GM18502 (cell line): ENCODE measurements at regions not wholly inside any gene's neighbourhood (a gene's known extent, or its start where the extent isn't known, plus 50 kb on each side); places are given as distances from the start of the nearest gene placed in this dataset.

Experiments used
- ATAC-seq: cut with Tn5 transposase; IDR thresholded peaks from one replicate; pipeline ENCODE4 v1.9.1; 2021; ENCODE audit warnings: mild to moderate bottlenecking; ENCODE audit not compliant: unreplicated experiment, poor library complexity

DNA sequence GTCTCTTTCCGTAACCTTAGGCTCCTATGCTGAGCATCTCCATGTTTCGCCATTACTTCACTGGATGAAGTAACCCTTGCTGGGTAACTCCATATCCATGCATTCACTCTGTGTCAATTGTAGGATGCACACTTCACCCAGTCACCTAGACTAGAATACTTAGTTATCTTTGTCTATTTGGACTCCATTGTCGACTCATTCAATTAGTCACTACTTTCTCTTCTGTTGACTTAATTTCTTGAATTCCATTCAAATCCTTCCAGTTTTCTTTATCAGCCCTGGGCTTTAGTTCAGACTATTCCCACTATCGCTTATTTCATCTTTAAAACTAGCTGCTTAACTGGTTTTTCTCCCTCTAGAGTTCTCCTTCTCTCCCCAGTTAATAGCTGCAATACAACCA is 111.3 kb upstream of the TNS3 start:
- no peak for ATAC-seq

DNA sequence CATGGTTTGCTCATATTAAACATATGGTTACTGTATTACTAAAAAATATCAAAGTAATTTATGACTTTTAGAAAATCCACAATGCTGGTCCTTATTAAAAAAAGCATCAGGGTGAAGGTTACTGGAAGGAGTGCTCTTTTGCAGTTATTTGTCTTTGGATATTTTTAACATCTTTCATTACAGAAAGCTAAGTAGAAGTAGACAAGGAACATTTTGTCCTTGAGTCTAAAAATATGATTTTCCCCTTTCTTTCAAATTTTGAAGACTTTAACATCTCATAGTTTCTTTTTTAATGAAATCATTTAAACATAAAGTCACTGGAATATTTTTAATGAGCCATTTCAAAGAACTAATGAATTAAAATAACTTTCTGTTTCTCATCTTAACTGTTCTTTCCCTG is 110.1 kb upstream of the TNS3 start:
- ATAC-seq: no peak

DNA sequence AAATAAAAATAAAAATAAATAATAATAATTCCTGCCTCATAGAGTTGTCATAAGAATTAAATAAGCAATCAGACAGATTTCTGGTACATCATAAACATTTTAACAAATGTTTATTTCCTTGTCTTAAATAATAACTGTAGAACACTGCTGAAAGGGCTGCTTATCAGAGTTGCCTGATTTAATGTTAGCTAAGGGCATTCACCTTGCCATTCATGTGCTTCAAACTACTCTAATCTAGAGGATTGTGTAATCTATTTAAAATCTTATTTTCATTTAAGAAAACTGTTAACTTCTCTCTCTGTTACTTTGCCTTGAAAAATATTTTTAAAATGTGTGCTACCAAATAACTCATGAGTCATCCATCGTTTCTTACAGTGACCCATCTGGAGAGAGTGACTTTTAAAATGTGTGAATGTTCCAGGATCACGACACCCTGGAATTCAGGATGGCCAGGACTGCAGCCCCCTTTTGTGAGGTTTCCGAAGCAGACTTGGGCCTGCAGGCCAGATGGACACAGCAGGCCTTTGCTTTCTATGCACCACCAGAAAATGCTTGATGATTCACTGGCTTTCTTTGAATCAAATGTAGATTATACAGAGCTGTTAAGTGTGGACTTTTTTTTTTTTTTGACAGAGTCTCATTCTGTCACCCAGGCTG is 109.1 kb upstream of the TNS3 start:
- no peak for ATAC-seq

DNA sequence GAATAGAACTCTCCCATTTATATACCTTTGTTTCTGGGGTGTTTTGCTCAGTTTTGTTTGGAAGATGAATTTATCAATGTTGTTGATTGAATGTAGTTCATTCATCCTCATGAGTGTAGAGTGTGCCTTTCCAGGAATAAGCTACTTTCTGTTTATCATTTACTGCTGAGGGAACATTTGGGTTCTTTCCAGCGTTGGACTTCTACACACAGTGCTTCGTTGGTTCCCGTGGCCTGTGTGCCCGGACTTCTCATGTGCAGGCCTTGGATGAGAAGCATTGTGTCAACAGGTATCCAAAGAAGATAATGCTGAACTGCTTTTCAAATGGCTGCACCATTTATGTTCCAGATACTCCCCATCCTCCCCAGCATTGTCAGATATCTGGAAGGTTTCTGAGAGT is 107.6 kb upstream of the TNS3 start:
- no peak for ATAC-seq

DNA sequence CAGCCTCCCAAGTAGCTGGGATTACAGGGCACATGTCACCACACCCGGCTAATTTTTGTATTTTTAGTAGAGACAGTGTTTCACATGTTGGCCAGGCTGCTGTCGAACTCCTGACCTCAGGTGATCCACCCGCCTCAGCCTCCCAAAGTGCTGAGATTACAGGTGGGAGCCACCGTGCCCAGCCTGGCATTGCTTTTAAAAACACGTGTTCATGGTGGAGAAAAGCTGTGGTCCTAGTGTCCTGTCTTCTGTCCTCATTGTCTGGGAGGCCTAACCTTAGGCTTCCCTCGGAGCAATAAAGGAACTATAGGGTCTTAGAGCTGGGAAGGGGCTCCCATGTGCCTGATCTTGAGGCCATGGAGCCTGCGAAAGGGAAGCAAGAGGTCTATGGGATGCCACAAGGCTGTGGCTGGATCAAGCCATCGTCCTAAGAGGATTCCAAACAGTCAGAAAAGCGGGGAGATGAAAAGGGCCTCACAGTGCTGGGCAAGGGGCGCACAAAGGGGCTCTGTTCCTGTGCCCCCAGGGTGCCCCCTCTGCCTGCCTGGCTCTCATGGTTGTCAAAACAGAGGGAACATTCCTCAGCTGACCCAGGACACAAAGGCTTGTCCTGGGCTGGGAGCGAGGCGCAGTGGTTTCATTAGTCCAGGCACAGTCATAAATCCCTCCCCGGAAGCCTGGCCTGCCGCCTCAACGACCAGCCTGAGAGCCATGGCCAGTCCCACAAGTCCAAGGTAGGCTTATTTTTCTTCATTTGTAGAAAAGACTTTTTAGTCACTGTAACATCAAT is 106.6 kb upstream of the TNS3 start:
- no peak for ATAC-seq

DNA sequence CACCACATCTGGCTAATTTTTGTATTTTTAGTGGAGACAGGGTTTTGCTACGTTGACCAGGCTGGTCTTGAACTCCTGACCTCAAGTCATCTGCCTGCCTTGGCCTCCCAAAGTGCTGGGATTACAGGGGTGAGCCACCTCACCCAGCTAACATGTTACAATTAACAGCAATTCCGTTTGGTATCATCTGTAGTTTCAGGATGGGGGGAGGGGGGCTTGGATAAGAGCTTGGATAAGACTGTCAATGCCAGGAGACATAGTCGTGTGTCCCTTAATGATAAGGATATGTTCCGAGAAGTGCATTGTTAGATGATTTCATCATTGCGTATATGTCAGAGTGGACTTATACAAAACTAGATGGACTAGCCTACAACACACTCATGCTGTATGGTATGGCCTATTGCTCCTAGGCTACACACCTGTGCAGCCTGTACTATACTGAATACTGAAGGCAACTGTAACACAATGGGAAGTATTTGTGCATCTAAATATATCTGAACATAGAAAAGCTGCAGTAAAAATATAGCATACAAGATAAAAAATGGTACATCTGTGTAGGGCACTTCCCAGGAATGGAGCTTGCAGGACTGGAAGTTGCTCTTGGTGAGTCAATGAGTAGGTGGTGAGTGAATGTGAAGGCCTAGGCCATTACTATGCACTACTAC is 103.9 kb upstream of the TNS3 start:
- ATAC-seq: no peak

DNA sequence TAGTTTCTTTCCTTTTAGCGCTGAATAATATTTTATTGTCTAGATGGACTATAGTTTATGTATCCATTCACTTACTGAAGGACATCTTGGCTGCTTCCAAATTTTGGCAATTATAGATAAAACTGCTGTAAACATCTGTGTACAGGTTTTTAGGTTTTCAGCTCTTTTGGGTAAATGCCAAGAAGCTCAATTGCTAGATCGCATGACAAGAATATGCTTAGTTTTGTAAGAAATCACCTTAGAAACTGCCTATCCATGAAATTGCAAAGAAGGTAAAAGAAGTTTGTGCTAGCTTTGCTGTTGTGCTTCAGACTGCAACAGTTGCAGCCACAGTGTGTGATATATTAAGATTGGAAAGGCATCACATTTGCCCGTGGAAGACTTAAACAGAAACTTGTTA is 103.2 kb upstream of the TNS3 start:
- no peak for ATAC-seq

DNA sequence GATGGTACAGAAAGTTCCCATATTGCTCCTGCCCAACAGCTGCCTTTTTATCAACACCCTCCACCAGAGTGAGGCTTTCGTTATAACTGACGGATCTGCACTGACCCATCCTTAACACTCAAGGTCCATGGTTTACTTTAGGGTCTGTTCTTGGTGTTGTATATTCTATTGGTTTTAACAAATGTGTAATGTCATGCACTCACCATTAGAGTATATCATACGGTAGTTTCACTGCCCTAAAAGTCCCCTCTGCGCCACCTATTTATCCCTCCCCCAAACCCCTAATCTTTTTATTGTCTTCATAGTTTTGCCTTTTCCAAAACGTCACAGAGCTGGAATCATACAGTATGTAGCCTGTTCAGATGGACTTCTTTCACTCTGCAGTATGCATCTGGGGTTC is 102.8 kb upstream of the TNS3 start:
- ATAC-seq: no peak

DNA sequence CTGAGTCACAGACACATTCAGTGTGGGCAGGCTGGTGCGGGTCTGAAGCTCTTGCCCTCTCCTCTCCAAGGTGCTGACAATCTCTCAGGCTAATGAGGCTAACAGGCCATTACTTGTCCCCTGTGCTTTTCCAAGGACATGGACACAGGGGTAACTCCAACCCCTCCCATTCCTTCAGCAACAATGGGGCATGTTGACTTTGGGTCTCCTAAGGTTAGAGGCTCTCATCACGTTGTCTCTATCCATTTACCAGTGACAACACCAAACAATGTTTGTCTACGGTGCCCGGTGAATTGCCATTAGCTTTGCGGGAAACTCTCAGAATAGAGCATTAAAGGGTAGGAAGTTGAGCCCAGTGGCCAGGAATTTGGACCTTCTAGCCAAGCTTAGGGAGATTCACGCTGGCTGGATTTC is 101.6 kb upstream of the TNS3 start:
- ATAC-seq: no peak

DNA sequence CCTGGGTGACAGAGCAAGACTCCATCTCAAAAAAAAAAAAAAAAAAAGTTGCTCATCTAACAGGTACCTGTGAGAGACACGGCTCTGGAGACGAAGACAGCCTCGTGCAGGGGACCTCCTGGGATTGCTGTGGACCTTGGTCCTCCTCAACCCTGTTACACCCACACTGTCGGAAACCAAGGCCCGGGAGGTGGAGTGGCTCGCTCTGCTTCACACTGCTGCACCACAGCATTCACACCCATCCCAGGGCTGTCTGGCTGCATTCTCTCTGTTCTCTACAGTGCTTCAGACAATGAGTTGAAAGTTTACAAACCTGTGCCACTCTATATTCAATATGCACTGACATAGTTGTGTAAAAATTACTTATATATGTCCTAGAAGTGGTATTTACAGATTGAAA is 101.0 kb upstream of the TNS3 start:
- no peak for ATAC-seq

DNA sequence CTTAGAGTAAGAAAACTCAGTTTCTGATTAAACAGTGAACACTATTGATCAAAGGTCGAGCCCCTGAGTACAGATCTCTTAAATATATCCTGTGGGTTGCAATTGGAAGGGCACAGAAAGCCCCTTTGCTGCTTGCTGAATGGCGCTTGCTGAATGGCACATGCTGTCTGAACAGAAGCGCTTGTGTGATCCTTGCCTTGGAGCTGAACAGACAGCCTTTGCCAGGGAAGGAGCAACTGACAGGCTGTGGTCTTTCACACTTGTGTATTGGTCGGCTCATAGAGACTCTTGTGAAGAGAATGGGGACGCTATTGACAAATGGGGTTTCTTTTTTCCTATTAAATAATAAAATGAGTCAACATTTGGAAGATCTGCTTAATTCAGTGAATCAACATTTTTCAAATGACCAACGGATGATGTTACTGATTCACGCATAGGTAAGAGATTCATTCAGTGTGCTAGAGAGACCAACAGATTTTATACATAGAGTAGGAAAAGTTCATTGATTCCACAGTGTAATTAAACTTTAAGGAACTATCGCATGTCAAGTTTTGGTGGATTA is 99.4 kb upstream of the TNS3 start:
- ATAC-seq: no peak

DNA sequence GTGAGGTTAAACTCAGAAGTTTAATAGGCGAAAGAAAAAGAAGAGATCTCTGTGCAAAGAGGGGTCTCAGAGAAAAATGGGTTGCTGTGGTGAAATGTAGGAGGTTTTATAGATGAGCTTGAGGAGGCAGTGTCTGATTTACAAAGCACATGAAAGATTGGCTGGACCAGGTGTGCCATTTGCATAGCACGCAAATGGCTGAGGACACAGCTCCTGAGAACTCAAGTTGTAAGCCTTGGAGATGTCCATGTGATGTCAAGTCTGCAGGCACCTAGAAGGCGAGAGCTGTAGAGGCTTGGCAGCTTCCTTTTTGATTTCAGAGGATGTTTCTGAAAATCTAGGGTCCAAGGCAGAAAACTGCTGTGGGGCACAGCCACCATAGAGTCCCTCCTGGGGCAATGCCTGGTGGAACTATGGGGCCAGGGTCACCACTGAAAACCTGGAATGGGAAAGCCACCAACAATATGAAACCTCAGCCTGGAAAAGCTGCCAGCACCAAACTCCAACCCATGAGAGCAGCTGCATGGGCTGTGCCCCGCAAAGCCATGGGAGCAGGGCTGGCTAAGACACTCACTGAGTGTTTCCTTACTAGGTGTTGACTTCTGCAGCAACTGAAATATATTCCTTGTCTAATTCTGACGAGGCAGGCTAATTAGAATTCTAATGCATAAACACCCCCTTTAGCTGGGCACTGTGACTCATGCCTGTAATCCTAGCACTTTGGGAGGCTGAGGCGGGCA is 96.9 kb upstream of the TNS3 start:
- ATAC-seq: no peak

DNA sequence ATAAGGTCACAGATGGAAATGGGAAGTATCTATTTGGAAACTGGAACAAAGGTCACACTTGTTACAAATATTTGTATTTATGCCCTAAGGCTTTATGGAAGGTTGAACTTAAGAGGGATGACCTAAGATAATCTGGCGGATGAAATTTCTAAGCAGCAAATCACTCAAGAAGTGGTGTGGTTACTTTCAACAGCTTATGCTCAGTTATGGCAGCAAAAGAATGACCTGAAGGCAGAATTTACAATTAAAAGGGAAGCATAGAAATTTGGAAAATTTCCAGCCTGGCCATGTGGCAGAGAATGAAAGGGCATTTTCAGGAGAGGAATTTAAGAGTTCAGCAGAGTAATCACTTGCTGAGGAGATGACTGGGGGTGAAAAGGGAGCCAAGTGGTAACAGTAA is 95.8 kb upstream of the TNS3 start:
- no peak for ATAC-seq

DNA sequence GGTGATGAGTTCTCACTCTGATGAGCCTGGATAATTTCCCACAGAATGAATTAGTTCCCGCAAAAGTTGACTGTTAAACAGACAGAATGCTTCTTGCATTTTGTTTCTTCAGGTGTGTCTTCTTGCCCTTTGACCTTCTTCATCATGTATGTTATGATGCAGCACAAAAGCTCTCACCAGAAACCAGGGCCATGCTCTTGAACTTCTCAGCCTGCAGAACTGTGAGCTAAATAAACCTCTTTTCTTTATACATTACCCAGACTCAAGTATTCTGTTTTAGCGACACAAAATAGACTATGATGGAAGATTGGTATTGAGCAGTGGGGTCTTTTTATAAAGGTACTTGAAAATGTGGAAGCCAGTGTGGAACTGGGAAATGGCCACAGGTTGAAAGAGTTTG is 95.2 kb upstream of the TNS3 start:
- no peak for ATAC-seq

DNA sequence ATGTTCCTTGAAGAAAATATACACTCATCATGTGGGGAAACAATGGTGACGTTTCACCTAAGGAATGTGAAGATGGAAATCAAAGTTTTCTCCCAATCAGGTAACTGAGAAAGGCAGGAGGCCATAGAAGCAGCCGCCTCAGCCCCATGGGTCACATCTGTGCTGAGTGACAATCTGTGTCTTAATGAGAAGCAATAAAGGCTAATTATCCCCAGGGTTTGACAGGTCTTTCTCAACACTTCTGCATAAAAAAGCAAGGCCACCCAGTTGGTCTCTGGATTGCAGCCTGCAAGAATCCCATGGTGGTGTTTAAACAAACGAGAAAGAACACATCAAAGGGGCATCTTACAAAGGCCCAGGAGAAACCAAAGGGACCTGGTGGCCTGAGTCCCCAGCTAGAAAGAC is 91.1 kb upstream of the TNS3 start:
- ATAC-seq: no peak

DNA sequence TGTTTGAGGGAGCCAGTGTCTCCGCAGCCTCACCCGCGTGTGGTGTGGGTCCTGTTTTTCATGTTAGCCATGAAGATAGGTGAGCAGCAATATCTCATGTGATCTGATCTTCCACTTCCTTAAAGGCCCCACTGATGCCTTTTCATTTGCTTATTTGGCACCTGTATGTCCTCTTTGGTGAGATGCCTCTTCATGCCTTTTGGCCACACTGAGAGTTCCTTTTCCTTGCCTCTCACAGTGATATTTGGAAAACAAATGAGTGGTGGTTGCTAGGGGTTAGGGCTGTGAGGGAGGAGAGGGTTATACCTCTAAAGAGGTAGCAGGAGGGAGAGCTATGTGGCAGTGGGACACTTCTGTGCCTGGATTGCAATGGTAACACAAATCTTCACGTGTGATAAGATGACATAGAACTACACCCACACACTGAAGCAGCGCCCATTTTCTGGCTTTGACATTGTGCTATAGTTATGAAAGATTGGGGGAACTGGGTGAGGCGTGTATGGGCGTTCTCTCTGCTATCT is 90.4 kb upstream of the TNS3 start:
- no peak for ATAC-seq

DNA sequence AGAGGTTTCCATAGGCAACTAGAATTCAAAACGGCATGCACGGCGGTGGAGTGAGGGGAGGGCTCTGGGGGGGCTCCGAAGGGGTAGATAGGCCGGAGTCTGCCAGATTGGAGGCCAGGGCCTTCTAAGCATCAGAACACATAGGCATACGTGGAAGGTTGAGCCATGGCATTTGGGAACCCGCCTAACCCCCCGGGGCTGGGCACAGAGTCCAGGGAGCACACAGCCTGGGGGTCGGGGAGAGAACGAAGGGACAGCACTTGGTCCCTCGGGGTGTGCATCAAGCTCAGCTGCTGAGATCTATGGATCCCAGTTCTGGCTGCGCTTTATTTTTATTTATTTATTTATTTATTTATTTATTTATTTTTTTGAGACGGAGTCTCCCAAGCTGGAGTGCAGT is 89.4 kb upstream of the TNS3 start:
- no peak for ATAC-seq

DNA sequence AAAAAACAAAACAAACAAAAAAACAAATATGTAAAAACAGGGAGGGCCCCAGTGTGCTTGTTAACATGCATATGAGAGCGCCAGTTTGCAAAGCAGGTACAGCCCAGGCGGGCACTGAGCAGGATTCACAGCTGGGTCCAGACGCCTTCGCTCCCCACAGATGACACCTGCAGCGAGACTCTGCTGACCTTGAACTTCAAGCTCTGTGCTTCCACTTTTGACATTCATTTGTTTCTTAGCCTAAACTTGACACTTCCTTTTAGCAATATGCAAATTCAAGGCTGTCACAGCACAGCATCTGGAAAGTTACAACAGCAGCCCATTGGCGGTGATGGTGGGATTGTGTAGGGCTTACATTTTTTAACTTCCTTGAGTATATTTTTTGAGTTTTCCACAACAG is 88.8 kb upstream of the TNS3 start:
- peak; percentile 78 for ATAC-seq

DNA sequence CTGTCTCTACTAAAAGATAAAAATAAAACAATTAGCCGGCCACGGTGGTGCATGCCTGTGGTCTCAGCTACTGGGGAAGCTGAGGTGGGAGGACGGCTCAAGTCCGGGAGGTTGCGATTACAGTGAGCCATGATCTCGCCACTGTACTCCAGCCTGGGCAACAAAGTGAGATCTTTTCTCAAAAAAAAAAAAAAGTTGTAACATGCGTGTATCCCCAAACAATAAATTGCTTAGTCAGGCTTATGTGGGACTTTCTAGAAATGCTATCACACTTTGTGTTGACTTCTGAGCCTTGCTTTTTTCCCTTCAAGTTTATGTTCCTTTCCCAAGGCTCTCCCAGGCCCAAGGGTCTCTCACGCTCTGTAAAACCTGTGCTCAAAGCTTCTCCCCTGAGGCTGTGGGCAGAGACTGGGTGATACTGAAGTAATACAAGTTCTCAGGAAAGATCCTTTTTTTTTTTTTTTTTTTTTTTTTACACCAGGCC is 88.0 kb upstream of the TNS3 start:
- no peak for ATAC-seq

DNA sequence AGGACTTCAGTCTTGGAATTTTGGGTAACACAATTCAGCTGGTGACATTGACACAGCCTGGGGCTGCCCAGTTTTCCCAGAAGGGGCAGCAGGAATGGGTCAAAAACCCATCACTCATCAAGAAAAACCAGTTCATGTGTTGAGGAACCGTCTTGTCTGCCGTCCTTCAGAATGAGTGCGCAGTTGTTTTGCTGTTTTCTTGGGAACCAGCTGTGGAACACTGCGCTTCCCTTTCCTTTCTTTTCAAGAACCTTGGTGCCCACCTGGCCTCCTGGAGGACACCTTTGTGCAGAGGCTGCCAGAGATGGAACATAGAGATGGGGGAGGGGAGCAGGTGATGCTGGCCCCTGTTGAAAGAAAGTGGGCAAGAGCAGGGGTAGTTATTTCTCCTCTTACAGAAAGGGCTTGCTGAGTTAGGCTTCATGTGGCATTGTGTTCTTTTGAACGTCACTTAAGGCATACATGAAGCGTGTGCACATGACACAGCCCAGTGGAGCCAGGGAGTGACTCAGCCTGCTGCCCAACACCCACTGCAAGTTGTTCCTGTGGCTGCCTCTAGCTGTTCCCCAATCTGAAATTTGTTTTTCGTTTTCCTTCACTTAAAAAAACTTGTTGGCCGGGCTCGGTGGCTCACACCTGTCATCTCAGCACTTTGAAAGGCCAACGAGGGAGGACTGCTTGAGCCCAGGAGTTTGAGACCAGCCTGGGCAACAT is 87.4 kb upstream of the TNS3 start:
- ATAC-seq: peak; percentile 89
